Mesenchymal stem cell (in vitro differentiated cells and primary cell): ENCODE measurements at regions not wholly inside any gene's neighbourhood (a gene's known extent, or its start where the extent isn't known, plus 50 kb on each side); places are given as distances from the start of the nearest gene placed in this dataset.
"Not testable (repeated sequence)": the region's sequence is repeated elsewhere in the genome, so short reads cannot be mapped to it uniquely, and the experiment has no call there.

ENCODE experiments used
- DNase-seq: peaks from one replicate; pipeline ENCODE4 v3.0.0-alpha.2; 2013
- H2AFZ ChIP-seq: one replicate; pipeline ENCODE4 v1.6.1; 2013; ENCODE audit warnings: low read depth, mild to moderate bottlenecking, control low read depth, inconsistent platforms, low read length, moderate library complexity
- H2AK5ac ChIP-seq: 2 replicates; pipeline ENCODE4 v1.6.1; 2013; ENCODE audit warnings: low read length, moderate library complexity, mild to moderate bottlenecking, inconsistent platforms; ENCODE audit not compliant: severe bottlenecking
- H2BK120ac ChIP-seq: one replicate; pipeline ENCODE4 v1.6.1; 2013; ENCODE audit warnings: low read depth, mild to moderate bottlenecking, inconsistent platforms, low read length, moderate library complexity
- H2BK12ac ChIP-seq, 2 experiments: one replicate each; pipeline ENCODE4 v1.6.1; 2013; ENCODE audit warnings: inconsistent platforms in 2 of 2, low read length in 2 of 2, mild to moderate bottlenecking in 2 of 2, moderate library complexity in 2 of 2, control low read depth in 1 of 2
- H2BK15ac ChIP-seq: one replicate; pipeline ENCODE4 v1.6.1; 2013; ENCODE audit warnings: mild to moderate bottlenecking, low read depth, inconsistent platforms; ENCODE audit not compliant: poor library complexity, severe bottlenecking
- H2BK5ac ChIP-seq: 2 replicates; pipeline ENCODE4 v1.6.1; 2013; ENCODE audit warnings: low read depth, mild to moderate bottlenecking, low read length, control low read depth, inconsistent platforms; ENCODE audit not compliant: poor library complexity, severe bottlenecking
- H3K14ac ChIP-seq, 2 experiments: one replicate each; pipeline ENCODE4 v1.6.1; 2013; ENCODE audit warnings: inconsistent platforms in 2 of 2, low read length in 2 of 2, control low read depth in 1 of 2, mild to moderate bottlenecking in 1 of 2, moderate library complexity in 1 of 2
- H3K18ac ChIP-seq, 2 experiments: one replicate each; pipeline ENCODE4 v1.6.1; 2013; ENCODE audit warnings: inconsistent platforms in 2 of 2, low read length in 2 of 2, control low read depth in 1 of 2, low read depth in 1 of 2, mild to moderate bottlenecking in 1 of 2
- H3K23ac ChIP-seq, 2 experiments: one replicate each; pipeline ENCODE4 v1.6.1; 2013; ENCODE audit warnings: inconsistent platforms in 2 of 2, low read length in 2 of 2, mild to moderate bottlenecking in 2 of 2, moderate library complexity in 2 of 2, control low read depth in 1 of 2
- H3K27ac ChIP-seq: 2 replicates; pipeline ENCODE4 v1.5.1; 2013; ENCODE audit warnings: mild to moderate bottlenecking, moderate library complexity, low read length, control low read depth, inconsistent platforms; ENCODE audit not compliant: poor library complexity, severe bottlenecking
- H3K27me3 ChIP-seq, 2 experiments: 2 replicates each; pipeline versions ENCODE4 v1.6.1 to v1.7.0; 2013; ENCODE audit warnings: low read length in 2 of 2, mild to moderate bottlenecking in 2 of 2, moderate library complexity in 2 of 2, control low read depth in 1 of 2, inconsistent platforms in 1 of 2; ENCODE audit not compliant: control insufficient read depth in 1 of 2, insufficient read depth in 1 of 2
- H3K36me3 ChIP-seq, 2 experiments: 2 replicates each; pipeline versions ENCODE4 v1.6.1 to v1.7.0; 2013; ENCODE audit warnings: low read length in 2 of 2, control low read depth in 1 of 2, inconsistent platforms in 1 of 2, low read depth in 1 of 2, mild to moderate bottlenecking in 1 of 2; ENCODE audit not compliant: insufficient read depth in 2 of 2, control insufficient read depth in 1 of 2
- H3K4ac ChIP-seq, 2 experiments: one replicate each; pipeline ENCODE4 v1.6.1; 2013; ENCODE audit warnings: inconsistent platforms in 2 of 2, low read length in 2 of 2, mild to moderate bottlenecking in 2 of 2, moderate library complexity in 2 of 2, control low read depth in 1 of 2, low read depth in 1 of 2
- H3K4me1 ChIP-seq: 2 replicates; pipeline ENCODE4 v1.6.1; 2013; ENCODE audit warnings: low read depth, low read length, control low read depth; ENCODE audit not compliant: control insufficient read depth, insufficient read depth
- H3K4me2 ChIP-seq: 2 replicates; pipeline ENCODE4 v1.6.1; 2013; ENCODE audit warnings: low read length, mild to moderate bottlenecking, inconsistent platforms; ENCODE audit not compliant: poor library complexity, severe bottlenecking
- H3K4me3 ChIP-seq, 2 experiments: 2 replicates each; pipeline versions ENCODE4 v1.5.1 to v1.7.0; 2013; ENCODE audit warnings: low read length in 2 of 2, mild to moderate bottlenecking in 2 of 2, control low read depth in 1 of 2, low read depth in 1 of 2; ENCODE audit not compliant: insufficient read depth in 1 of 2
- H3K79me1 ChIP-seq: replicated peaks from 2 replicates; pipeline ENCODE4 v1.6.1; 2013; ENCODE audit warnings: mild to moderate bottlenecking, control low read depth, low read length, inconsistent platforms; ENCODE audit not compliant: poor library complexity, severe bottlenecking
- H3K9ac ChIP-seq: 2 replicates; pipeline ENCODE4 v1.7.0; 2013; ENCODE audit warnings: mild to moderate bottlenecking, low read length, moderate library complexity
- H3K9me3 ChIP-seq: 2 replicates; pipeline ENCODE4 v1.7.0; 2013; ENCODE audit warnings: mild to moderate bottlenecking, low read length; ENCODE audit not compliant: control insufficient read depth
- H4K8ac ChIP-seq: one replicate; pipeline ENCODE4 v1.6.1; 2013; ENCODE audit warnings: inconsistent platforms, mild to moderate bottlenecking, low read length, moderate library complexity
- H4K91ac ChIP-seq: one replicate; pipeline ENCODE4 v1.6.1; 2013; ENCODE audit warnings: mild to moderate bottlenecking, low read length, inconsistent platforms
- WGBS: methylation state at CpG from one replicate; pipeline ENCODE4 v1.1.7; 2013; ENCODE audit warnings: mixed read lengths; 5-methylcytosine and 5-hydroxymethylcytosine counted together

GRCh38 chr11:106172386-106172991 is 95.0 kb downstream of the AASDHPPT start:
- Histone ChIP-seq H4K8ac (no peak overlapping the region), H3K4me2 (no peak overlapping the region), H3K9me3 (peaks cover 3% of the 10 kb centered on the region), H4K91ac (no peak overlapping the region), H2BK120ac (no peak overlapping the region), H2BK5ac (no peak overlapping the region), H3K79me1 (no peaks in the 10 kb centered on the region), H2BK12ac (no peak overlapping the region), H3K4me1 (no peaks in the 10 kb centered on the region), H3K4ac (no peak overlapping the region), H3K27ac (no peak overlapping the region), H2AK5ac (no peak overlapping the region), H3K23ac (no peak overlapping the region), H3K27me3 (no peaks in the 10 kb centered on the region), H2BK15ac (no peak overlapping the region), H3K4me3 (peak overlapping the region in 1 of 2 experiments; percentile 36), H3K18ac (no peak overlapping the region), H3K14ac (no peak overlapping the region), H3K9ac (peak overlapping the region; percentile 34), H2AFZ (no peak overlapping the region), H3K36me3 (no peaks in the 10 kb centered on the region)
- DNase-seq: no peak
- WGBS: 92% methylated on average over 4 of the region's 4 CpGs

DNA sequence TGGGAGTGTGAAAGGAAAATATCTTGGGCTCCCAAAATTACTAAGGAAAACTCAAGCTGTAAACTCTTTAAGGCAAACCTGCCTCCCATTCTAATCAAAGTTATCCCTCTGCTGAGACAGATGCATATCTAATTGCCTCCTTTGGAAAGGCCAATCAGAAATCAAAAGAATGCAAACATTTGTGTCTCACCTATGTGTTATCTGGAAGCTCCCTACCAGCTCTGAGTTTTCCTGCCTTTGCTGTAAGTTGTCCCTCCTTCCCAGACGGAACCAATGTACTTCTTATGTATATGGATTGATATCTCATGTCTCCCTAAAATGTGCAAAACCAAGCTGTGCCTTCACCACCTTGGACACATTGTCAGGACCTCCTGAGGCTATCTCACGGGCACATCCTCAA is 95.8 kb downstream of the AASDHPPT start:
- Histone ChIP-seq H3K9ac (no peak overlapping the region), H4K8ac (no peak overlapping the region), H2AFZ (no peak overlapping the region), H4K91ac (no peak overlapping the region), H3K79me1 (no peaks in the 10 kb centered on the region), H3K4ac (no peak overlapping the region), H3K14ac (no peak overlapping the region), H2BK120ac (no peak overlapping the region), H3K4me1 (no peaks in the 10 kb centered on the region), H3K23ac (no peak overlapping the region), H3K36me3 (no peaks in the 10 kb centered on the region), H2AK5ac (no peak overlapping the region), H3K9me3 (no peaks in the 10 kb centered on the region), H3K4me2 (no peak overlapping the region), H3K27ac (no peak overlapping the region), H3K4me3 (no peak overlapping the region), H2BK15ac (no peak overlapping the region), H2BK5ac (no peak overlapping the region), H3K27me3 (no peaks in the 10 kb centered on the region), H3K18ac (no peak overlapping the region), H2BK12ac (no peak overlapping the region)
- DNase-seq: no peak
- WGBS: 77% methylated on average over 2 of the region's 2 CpGs

DNA sequence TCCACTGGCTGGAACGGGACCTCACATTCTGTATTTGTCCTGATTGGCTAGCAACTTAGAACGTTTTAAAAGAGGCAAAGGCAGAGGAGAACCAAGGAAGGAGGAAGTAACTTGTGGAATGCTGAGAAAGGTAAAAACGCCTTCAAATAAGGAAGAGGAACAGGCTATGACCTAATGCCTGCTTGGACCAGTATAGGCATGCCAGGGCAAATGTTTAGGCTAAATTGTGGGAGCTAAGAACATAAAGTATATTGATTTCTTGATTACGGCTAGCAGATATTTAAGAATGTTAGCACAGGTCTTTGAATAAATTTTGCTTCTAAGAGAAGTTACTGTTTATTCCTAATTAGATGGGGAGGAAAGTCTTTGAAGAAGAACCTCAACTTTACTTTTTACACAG is 96.5 kb downstream of the AASDHPPT start:
- 84% methylated on average over 3 of the region's 4 CpGs for WGBS
- H3K4me2 ChIP-seq, H3K27me3 ChIP-seq: not testable (repeated sequence)

DNA sequence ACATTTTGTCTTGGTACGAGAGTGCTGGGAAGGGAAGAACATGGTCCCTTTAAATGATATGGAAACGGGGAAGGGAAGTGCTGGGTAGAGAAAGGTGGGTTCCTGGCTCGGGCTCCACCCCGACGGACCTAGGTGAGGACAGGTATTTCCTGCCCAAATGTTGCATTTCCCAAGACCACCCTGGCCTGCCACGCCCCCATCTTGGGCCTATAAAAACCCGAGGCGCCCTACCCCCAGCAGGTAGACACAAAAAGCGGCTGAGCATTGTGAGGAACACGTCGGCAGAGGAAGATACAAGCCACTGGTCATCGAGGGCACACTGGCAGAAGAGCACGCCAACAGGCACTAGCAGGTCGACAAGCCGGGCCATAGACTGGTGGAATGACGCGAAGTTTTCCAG is 99.4 kb downstream of the AASDHPPT start:
- no peak overlapping the region for H2AK5ac ChIP-seq
- no peaks in the 10 kb centered on the region for H3K9me3 ChIP-seq
- H3K4me2 ChIP-seq: no peak overlapping the region
- H3K9ac ChIP-seq: no peak overlapping the region
- 94% methylated on average over 17 of the region's 17 CpGs for WGBS
- H4K8ac ChIP-seq: no peak overlapping the region
- no peak overlapping the region for H2BK5ac ChIP-seq
- H3K36me3 ChIP-seq: no peaks in the 10 kb centered on the region
- no peak overlapping the region for H2BK15ac ChIP-seq
- no peaks in the 10 kb centered on the region for H3K27me3 ChIP-seq
- no peak overlapping the region for H2BK12ac ChIP-seq
- no peaks in the 10 kb centered on the region for H3K79me1 ChIP-seq
- H2AFZ ChIP-seq: no peak overlapping the region
- H3K18ac ChIP-seq: no peak overlapping the region
- H3K23ac ChIP-seq: no peak overlapping the region
- H3K14ac ChIP-seq: no peak overlapping the region
- H3K4me1 ChIP-seq: no peaks in the 10 kb centered on the region
- H3K4me3 ChIP-seq: no peak overlapping the region
- H3K4ac ChIP-seq: no peak overlapping the region
- no peak overlapping the region for H4K91ac ChIP-seq
- no peak for DNase-seq
- no peak overlapping the region for H2BK120ac ChIP-seq
- H3K27ac ChIP-seq: no peak overlapping the region

More for the DNA sequence above, 96.5 kb downstream of the AASDHPPT start:
- H2BK120ac ChIP-seq, H3K23ac ChIP-seq, H2BK15ac ChIP-seq, H3K4ac ChIP-seq, DNase-seq, H3K18ac ChIP-seq, H3K79me1 ChIP-seq, H3K36me3 ChIP-seq, H2BK5ac ChIP-seq, H3K27ac ChIP-seq, H3K14ac ChIP-seq, H3K4me3 ChIP-seq, H4K91ac ChIP-seq, H4K8ac ChIP-seq, H3K9me3 ChIP-seq, H2AFZ ChIP-seq, H2BK12ac ChIP-seq, H2AK5ac ChIP-seq, H3K9ac ChIP-seq, H3K4me1 ChIP-seq: not testable (repeated sequence)
